ENCODE measurements at regions not wholly inside any gene's neighbourhood (a gene's known extent, or its start where the extent isn't known, plus 50 kb on each side); places are given as distances from the start of the nearest gene placed in this dataset.

DNA sequence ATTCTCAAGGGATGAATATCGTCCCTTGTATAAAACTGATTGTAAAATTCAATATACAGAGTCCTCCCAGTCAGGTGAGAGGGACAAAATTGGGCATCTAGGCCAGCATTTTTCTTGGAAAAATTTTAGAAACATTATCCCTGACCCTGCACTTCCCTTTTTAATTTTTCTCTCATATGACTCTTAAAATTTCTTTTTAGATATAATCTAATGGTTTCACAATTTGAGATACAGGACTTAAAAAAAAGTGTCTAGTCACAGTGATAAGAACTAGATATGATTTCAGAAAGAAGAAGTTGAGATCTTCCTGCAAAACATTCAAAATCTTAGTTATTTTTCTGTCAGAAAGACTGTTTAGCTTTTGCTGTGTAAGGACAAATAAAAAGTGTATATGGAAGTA lies 270.8 kb upstream of the PPFIA2 start:
- DNase-seq, result no peak

DNA sequence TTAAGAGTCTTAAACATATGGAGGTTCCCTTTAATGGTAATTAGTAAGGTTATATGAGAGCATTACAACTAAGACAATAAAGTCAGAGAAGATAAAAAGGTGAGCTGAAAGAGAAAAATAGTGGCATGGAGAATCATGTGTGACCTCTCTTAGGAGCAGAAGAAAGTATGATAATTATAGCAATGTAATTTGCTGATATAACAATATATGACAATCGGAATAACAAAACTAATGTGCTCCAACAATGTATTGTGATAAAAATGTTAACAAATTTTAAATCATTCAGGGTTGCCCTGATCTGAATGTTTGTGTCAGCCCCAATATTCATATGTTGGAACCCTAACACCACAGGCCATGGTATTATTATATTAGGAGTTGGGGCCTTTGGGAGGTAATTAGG lies 269.6 kb upstream of the PPFIA2 start:
- no peak for DNase-seq

GRCh38 chr12:82027612-82028011 lies 268.5 kb upstream of the PPFIA2 start:
- DNase-seq, result no peak

DNA sequence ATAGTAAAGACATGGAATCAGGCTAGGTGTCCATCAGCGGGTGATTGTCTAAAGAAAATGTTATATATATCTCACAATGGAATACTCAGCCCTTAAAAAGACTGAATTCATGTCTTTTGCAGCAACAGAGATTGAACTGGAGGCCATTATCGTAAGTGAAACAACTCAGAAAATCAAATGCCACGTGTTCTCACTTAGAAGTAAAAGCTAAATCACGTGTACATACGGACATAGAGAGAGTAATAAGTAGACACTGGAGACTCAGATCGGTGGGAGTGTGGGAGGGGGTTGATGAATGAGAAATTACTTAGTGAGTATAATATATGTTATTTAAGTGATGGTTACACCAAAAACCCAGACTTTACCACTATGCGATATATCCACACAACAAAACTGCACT lies 266.3 kb upstream of the PPFIA2 start:
- DNase-seq, result no peak

DNA sequence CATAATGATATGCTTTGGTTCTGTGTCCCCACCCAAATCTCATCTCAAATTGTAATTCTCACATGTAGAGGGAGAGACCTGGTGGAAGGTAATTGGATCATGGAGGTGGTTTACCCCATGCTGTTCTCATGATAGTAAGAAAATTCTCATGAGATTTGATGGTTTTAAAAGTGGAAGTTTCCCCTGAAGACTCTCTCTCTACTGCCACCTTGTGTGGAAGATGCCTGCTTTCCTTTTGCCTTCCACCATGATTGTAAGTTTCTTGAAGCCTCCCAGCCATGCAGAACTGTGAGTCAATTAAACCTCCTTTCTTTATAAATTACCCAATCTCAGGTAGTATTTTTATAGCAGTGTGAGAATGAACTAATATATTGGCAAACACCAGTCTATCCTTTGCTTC lies 260.4 kb upstream of the PPFIA2 start:
- no peak for DNase-seq

GRCh38 chr12:82015623-82016347 lies 256.6 kb upstream of the PPFIA2 start:
- no peak for DNase-seq

DNA sequence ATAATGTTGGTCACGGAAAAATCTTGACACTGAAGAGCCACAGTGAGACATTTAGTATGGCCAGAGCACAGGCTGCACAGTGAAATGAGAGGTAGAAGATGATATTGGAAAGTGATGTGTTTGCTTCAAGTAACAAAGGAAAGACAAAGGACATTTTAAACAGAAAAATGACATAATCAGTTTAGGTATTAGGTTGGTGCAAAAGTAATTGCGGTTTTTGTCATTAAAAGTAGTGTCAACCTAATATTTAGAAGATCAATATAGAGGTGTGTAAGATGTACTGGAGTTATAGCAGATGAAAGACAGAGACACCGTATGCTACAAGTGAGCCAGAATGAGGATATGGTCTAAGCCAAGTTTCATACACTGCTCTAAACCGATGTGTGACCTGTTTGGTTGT lies 253.0 kb upstream of the PPFIA2 start:
- no peak for DNase-seq

- DNase-seq, result no peak
Measured at GRCh38 chr12:82009524-82009923, 250.4 kb upstream of the PPFIA2 start.

- peak in 2 of 3 experiments; percentile 65 to 93 for DNase-seq
Measured at GRCh38 chr12:82008251-82008650, 249.1 kb upstream of the PPFIA2 start.

DNA sequence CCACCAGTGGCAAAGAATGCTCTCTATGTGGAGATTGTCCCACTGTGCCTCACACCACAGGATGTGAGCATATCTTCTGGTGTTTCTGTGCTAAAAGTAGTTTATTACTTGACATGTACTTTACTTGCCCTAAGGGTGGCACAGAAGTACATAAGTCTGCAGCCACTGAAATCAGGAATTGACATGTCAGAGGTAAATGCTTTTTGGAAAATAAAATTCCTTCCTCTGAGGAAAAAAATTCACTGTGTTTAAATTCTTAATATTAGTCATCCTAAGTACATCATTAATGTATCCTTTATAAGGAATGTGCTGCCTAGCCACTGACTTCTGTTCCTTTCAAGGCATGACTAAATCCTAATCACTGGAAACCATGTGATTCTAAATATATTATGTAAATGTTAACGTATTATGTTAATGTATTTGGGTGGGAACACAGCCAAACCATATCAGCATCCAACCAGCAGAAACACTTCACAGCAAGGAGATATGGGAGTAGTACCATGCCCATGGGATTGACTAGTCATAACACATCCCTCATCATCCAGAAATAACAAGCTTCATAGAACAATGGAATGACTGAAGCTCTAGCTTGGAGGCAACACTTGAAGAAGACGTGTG lies 239.7 kb upstream of the PPFIA2 start:
- DNase-seq, result no peak

DNA sequence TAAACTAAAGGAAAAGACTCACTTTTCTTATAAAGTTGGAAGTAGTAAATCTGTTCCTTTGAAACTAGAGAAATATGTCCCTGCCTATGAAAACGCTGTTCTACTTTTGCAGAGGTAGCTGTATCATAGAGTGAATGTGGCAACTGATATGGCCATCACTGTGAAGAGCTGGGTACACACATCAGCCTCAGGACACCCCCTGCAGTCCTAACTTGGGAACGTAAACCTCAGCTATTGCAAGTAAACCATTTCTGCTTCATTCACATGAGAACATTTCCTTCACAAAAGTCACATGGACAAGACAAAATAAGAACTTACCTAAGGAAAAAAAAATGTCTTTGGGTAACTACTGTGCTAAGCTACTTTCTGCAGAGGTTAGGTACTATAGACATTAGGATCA lies 233.3 kb upstream of the PPFIA2 start:
- DNase-seq, result peak in 2 of 3 experiments; percentile 13 to 65

DNA sequence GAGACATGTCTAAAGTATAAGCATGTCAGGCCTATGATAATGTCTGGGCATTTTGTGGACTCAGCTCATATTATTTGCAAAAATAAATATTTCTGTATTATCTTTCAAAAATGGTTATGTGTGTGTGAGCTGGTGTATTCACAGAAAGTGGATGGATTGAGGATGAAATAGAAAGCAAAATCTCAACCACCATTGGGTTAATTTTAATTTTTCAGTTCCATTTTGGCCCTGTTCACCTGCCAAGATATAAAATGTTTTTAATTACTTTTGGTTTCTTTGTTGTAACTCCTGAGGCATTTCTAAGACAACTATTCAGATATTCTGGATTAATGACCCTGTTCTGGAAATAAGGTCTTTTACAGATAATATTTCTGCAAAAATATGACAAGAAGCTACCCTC lies 232.7 kb upstream of the PPFIA2 start:
- DNase-seq, result no peak

GRCh38 chr12:81988362-81988761 lies 229.2 kb upstream of the PPFIA2 start:
- DNase-seq, result no peak

GRCh38 chr12:81987371-81987770 lies 228.2 kb upstream of the PPFIA2 start:
- no peak for DNase-seq

GRCh38 chr12:81976661-81977060 lies 217.5 kb upstream of the PPFIA2 start:
- no peak for DNase-seq

DNA sequence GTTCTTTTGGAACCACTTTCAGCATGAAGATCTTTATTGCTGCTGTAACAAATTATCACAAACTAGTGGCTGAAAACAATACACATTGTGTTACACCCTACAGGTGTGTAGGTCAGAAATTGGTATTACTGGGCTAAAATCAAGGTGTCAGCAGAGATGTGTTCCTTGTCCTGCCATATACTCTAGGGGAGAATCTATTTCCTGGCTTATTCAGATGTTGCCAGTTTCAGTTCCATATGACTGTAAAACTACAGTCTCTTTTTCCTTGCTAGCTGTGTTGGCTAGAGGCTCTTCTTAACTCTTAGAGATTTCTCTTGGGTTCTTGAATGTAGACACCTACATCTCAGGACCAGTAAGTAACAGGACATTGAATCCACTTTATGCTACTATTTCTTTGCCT lies 215.6 kb upstream of the PPFIA2 start:
- DNase-seq, result no peak

DNA sequence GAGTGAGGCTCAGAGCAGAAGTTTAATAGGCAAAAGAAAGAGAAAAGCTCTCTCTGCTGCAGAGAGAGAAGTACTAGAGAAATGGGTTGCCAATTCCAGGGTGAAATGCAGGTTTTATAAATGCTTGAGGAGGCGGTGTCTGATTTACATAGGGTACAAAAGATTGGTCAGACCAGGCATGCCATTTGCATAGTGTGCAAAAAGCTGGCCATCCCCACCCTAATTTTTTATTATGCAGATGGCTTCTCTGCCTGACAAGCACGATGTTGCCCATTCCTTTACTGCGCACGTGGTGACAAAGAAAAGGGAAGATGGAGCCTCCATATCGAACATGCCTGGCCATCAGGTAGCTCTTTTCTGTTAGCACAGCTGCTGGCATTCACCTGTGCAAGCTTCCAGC lies 209.3 kb upstream of the PPFIA2 start:
- DNase-seq, result peak in 1 of 3 experiments; percentile 20

GRCh38 chr12:81963636-81964035 lies 204.5 kb upstream of the PPFIA2 start:
- no peak for DNase-seq

GRCh38 chr12:81963026-81963425 lies 203.9 kb upstream of the PPFIA2 start:
- no peak for DNase-seq

- no peak for DNase-seq
Measured at GRCh38 chr12:81962126-81962856, 203.1 kb upstream of the PPFIA2 start.

DNA sequence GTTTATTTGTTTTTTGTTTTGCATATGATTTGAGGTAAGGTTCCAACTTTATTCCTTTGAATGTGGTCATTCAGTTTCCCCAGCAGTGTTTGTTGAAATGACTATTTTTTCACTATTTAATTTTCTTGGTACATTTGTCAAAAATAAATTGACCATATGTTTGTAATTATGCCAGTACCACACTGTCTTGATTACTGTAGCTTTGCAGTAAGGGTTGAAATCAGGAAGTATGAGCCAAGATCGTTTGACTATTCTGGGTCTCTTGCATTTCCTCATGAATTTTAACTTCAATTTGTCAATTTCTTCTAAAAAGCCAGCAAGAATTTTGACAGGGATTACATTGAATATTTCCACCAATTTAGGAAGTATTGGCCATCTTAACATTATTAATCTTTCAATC lies 199.3 kb upstream of the PPFIA2 start:
- no peak for DNase-seq

DNA sequence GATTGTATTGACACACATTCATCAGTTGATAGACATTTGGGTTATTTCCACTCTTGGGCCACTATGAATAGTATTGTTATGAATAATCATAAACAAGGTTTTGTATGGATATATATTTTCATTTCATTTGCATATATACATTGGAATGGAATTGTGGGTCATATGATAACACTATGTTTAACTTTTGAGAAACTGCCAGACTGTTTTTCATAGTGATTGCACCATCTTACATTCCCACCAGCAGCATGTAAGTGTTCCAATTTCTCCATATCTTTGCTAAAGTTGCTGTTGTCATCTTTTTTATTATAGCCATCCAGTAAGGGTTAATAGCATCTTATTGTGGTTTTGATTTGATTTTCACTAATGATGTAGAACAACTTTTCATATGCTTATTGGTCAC lies 198.5 kb upstream of the PPFIA2 start:
- no peak for DNase-seq

GRCh38 chr12:81956468-81956860 lies 197.3 kb upstream of the PPFIA2 start:
- DNase-seq, result no peak

- no peak for DNase-seq
Measured at GRCh38 chr12:81953541-81953940, 194.4 kb upstream of the PPFIA2 start.

Data from NCI-H1417 (cell line).